Caco-2 (cell line): ENCODE measurements at regions not wholly inside any gene's neighbourhood (a gene's known extent, or its start where the extent isn't known, plus 50 kb on each side); places are given as distances from the start of the nearest gene placed in this dataset.

ENCODE experiments used
- BruUV-seq: library from RNA; stranded (reverse); fragments of 400-500 nt; replicated peaks from 2 replicates; lab custom pipeline; 2021; lab: Mats Ljungman, UMichigan
- CTCF ChIA-PET: fragments of 300-600 bp; sonication (Branson Sonifier 250); formaldehyde crosslinking; loops from one replicate; lab custom pipeline; 2022; ENCODE audit warnings: antibody characterized with exemption; lab: Charles Lee
- POLR2A ChIA-PET: fragments of 300-600 bp; sonication (Branson Sonifier 250); formaldehyde crosslinking; loops from one replicate; lab custom pipeline; 2022; ENCODE audit warnings: antibody characterized with exemption; lab: Charles Lee
- DNase-seq, 2 experiments: peaks; one replicate each; pipeline versions ENCODE4 v3.0.0 to v3.0.0-alpha.2; 2020 to 2022
- H3K27me3 ChIP-seq: replicated peaks from 2 replicates; pipeline ENCODE4 v1.6.0; 2011; ENCODE audit warnings: low read length; ENCODE audit not compliant: control insufficient read depth, insufficient read depth
- H3K36me3 ChIP-seq: 2 replicates; pipeline ENCODE4 v1.5.1; 2011; ENCODE audit warnings: low read length; ENCODE audit not compliant: control insufficient read depth, insufficient read depth
- H3K4me1 ChIP-seq: fragments of 250-450 bp; sonication (Bioruptor Pico); 2 replicates; pipeline ENCODE4 v1.5.1; 2020; ENCODE audit warnings: mild to moderate bottlenecking
- H3K4me3 ChIP-seq: 2 replicates; pipeline ENCODE4 v1.5.1; 2011; ENCODE audit warnings: low read depth, mild to moderate bottlenecking, control low read depth, low read length
- H3K9me3 ChIP-seq: fragments of 250-450 bp; sonication (Bioruptor Pico); 2 replicates; pipeline ENCODE4 v1.5.1; 2020; ENCODE audit warnings: mild to moderate bottlenecking, moderate library complexity
- H3K27ac Mint-ChIP-seq: one replicate; pipeline ENCODE4 v1.8.0; 2022; ENCODE audit warnings: mixed read lengths; ENCODE audit not compliant: unreplicated experiment
- H3K27me3 Mint-ChIP-seq: one replicate; pipeline ENCODE4 v1.8.0; 2022; ENCODE audit warnings: mixed read lengths; ENCODE audit not compliant: insufficient read depth, unreplicated experiment
- H3K36me3 Mint-ChIP-seq: one replicate; pipeline ENCODE4 v1.8.0; 2022; ENCODE audit warnings: mild to moderate bottlenecking, mixed read lengths; ENCODE audit not compliant: insufficient read depth, unreplicated experiment
- H3K4me1 Mint-ChIP-seq: one replicate; pipeline ENCODE4 v1.8.0; 2022; ENCODE audit warnings: low read depth, mixed read lengths; ENCODE audit not compliant: unreplicated experiment
- H3K4me3 Mint-ChIP-seq: one replicate; pipeline ENCODE4 v1.8.0; 2022; ENCODE audit warnings: mild to moderate bottlenecking, moderate library complexity, mixed read lengths; ENCODE audit not compliant: unreplicated experiment
- H3K9me3 Mint-ChIP-seq: one replicate; pipeline ENCODE4 v1.8.0; 2022; ENCODE audit warnings: mixed read lengths; ENCODE audit not compliant: unreplicated experiment
- CTCF ChIP-seq, 2 experiments: fragments of 200-600 bp in 1 of 2; IDR thresholded peaks; 1 replicate in 1 of 2; 2 replicates in 1 of 2; pipeline versions ENCODE4 v1.5.1 to v1.8.0; 2011 to 2022; ENCODE audit warnings: antibody characterized with exemption in 1 of 2, control low read depth in 1 of 2, inconsistent platforms in 1 of 2, low read depth in 1 of 2, low read length in 1 of 2, mild to moderate bottlenecking in 1 of 2, moderate library complexity in 1 of 2; ENCODE audit not compliant: insufficient read depth in 1 of 2, severe bottlenecking in 1 of 2, unreplicated experiment in 1 of 2
- intact Hi-C: fragments of 100-400 bp; cut with micrococcal nuclease; formaldehyde crosslinking; loops from one replicate; pipeline ENCODE4 v1.10.0; 2022; ENCODE audit not compliant: unreplicated experiment

- TF ChIP-seq CTCF (IDR thresholded peaks at IDR 0.05; ENCODE audit: insufficient read depth in 1 of 2, low read depth in 1 of 2, low read length in 1 of 2, severe bottlenecking in 1 of 2, unreplicated experiment in 1 of 2), result no peak
- Mint-ChIP-seq H3K27me3 (peaks cover 8% of the 10 kb centered on the region), H3K4me1 (no peaks in the 10 kb centered on the region), H3K9me3 (no peaks in the 10 kb centered on the region), H3K27ac (no peak overlapping the region), H3K36me3 (no peaks in the 10 kb centered on the region), H3K4me3 (no peak overlapping the region)
- ChIA-PET POLR2A (no interaction called here), CTCF (no interaction called here)
- no peaks in the 10 kb centered on the region for H3K36me3 ChIP-seq
- H3K9me3 ChIP-seq, result no peaks in the 10 kb centered on the region
- no peak for DNase-seq
- no peaks in the 10 kb centered on the region for H3K27me3 ChIP-seq
- H3K4me3 ChIP-seq, result no peak overlapping the region
- BruUV-seq, result no TSS peak
- intact Hi-C loops, result no loop called here
- H3K4me1 ChIP-seq, result no peaks in the 10 kb centered on the region
These were observed 92.0 kb downstream of the RWDD3 start for GRCh38 chr1:95326023-95326422.

DNA sequence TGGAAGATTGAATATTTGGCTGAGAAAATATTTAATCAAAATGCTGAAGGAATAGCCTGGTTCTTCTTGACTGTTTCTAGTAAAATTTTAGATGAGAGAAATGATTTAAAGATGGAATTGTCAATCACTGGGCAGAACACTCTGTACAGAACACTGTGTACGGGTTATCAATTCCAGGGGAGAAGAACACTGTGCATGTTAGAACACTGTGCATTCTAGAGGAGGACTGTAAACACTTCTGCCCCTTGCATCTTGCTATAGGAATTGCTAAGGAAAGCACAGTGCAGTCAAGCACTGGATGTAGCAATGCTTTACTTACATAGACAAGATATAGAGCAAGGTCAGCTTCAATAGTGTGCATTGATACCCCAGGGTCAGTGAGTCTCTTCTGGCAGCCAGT, 98.7 kb downstream of the RWDD3 start:
- Mint-ChIP-seq H3K27me3 (peaks cover 8% of the 10 kb centered on the region), H3K9me3 (no peaks in the 10 kb centered on the region), H3K27ac (no peak overlapping the region), H3K4me1 (no peaks in the 10 kb centered on the region), H3K4me3 (no peak overlapping the region), H3K36me3 (no peaks in the 10 kb centered on the region)
- H3K27me3 ChIP-seq, result no peaks in the 10 kb centered on the region
- ChIA-PET CTCF (no interaction called here), POLR2A (no interaction called here)
- intact Hi-C loops, result no loop called here
- H3K9me3 ChIP-seq, result no peaks in the 10 kb centered on the region
- BruUV-seq, result no TSS peak
- H3K36me3 ChIP-seq, result no peaks in the 10 kb centered on the region
- no peak for DNase-seq
- TF ChIP-seq CTCF (IDR thresholded peaks at IDR 0.05; ENCODE audit: insufficient read depth in 1 of 2, low read depth in 1 of 2, low read length in 1 of 2, severe bottlenecking in 1 of 2, unreplicated experiment in 1 of 2), result no peak
- H3K4me1 ChIP-seq, result no peaks in the 10 kb centered on the region
- H3K4me3 ChIP-seq, result no peak overlapping the region

GRCh38 chr1:95339377-95339776, 105.4 kb downstream of the RWDD3 start:
- POLR2A ChIA-PET, result no interaction called here
- Mint-ChIP-seq H3K4me1 (no peaks in the 10 kb centered on the region), H3K4me3 (no peak overlapping the region), H3K9me3 (no peaks in the 10 kb centered on the region), H3K27ac (no peak overlapping the region), H3K36me3 (no peaks in the 10 kb centered on the region), H3K27me3 (peaks cover 3% of the 10 kb centered on the region)
- Histone ChIP-seq H3K27me3 (no peaks in the 10 kb centered on the region), H3K4me1 (no peaks in the 10 kb centered on the region), H3K9me3 (no peaks in the 10 kb centered on the region), H3K36me3 (no peaks in the 10 kb centered on the region), H3K4me3 (no peak overlapping the region)
- CTCF ChIA-PET, result no interaction called here
- no TSS peak for BruUV-seq
- no peak for TF ChIP-seq CTCF (IDR thresholded peaks at IDR 0.05; ENCODE audit: insufficient read depth in 1 of 2, low read depth in 1 of 2, low read length in 1 of 2, severe bottlenecking in 1 of 2, unreplicated experiment in 1 of 2)
- intact Hi-C loops, result no loop called here
- DNase-seq, result no peak
